ENCODE measurements at regions not wholly inside any gene's neighbourhood (a gene's known extent, or its start where the extent isn't known, plus 50 kb on each side); places are given as distances from the start of the nearest gene placed in this dataset.

GRCh38 chr3:70776081-70776480, 463.6 kb upstream of the MDFIC2 start:
- DNase-seq (ENCODE audit: low read depth): no peak
- TF ChIP-seq CTCF (IDR thresholded peaks at IDR 0.05; ENCODE audit: insufficient read depth, low read depth, low read length): no peak
- H3K4me3 ChIP-seq (ENCODE audit: low read depth, low read length): no peak overlapping the region

DNA sequence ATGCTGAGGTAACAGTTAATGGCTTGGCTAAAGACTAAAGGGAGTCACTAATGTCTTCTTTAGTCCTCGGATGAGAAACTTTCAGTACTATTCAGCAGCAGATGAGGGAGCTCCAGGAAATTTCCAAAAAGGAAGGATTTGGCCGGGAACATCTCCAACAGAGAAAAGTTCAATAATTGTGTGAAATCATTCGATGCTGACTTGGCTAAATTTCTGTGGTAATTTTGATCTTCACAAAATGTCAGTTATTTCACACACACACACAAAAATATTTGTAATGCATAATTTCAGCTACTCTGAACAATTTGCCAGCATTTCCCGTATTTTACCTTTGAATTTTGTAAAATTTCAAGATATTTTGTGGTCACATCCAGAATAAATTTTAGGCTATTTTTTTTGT, 462.8 kb upstream of the MDFIC2 start:
- no peak for DNase-seq (ENCODE audit: low read depth)
- no peak overlapping the region for H3K4me3 ChIP-seq (ENCODE audit: low read depth, low read length)
- no peak for TF ChIP-seq CTCF (IDR thresholded peaks at IDR 0.05; ENCODE audit: insufficient read depth, low read depth, low read length)

- no peak for TF ChIP-seq CTCF (IDR thresholded peaks at IDR 0.05; ENCODE audit: insufficient read depth, low read depth, low read length)
- H3K4me3 ChIP-seq (ENCODE audit: low read depth, low read length): no peak overlapping the region
- no peak for DNase-seq (ENCODE audit: low read depth)
Observed at GRCh38 chr3:70774641-70775040, 462.2 kb upstream of the MDFIC2 start.

DNA sequence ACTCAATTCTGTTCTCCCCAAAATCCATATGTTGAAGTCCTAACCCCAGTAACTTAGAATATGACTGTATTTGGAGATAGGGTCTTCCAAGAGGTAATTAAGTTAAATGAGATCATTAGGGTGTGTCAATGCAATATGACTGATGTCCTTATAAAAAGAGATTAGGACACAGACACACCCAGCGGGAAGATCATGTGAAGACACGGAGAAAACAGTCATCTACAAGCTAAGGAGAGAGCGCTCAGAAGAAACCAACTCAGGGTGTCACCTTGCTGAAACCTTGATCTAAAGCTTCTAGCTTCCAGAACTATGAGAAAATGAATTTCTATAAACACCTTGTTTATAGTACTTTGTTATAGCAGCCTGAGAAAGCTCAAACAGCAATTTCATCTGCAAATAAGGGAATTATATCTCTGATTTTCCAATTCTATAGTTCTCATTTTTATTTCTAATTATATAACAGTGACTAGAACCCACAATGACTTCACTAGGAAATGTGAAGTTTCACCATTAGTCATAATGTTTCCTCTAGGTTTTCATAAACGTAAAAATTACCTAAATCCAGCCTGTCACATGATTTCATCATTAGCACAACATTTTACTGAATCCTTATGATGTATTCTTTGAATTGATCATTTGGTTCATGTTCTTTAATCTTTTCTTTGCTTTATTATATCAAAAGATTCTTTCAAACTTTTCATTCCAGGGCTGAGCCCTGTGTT, 459.1 kb upstream of the MDFIC2 start:
- no peak for TF ChIP-seq CTCF (IDR thresholded peaks at IDR 0.05; ENCODE audit: insufficient read depth, low read depth, low read length)
- DNase-seq (ENCODE audit: low read depth): no peak
- H3K4me3 ChIP-seq (ENCODE audit: low read depth, low read length): no peak overlapping the region

- H3K4me3 ChIP-seq (ENCODE audit: low read depth, low read length): no peak overlapping the region
- DNase-seq (ENCODE audit: low read depth): no peak
- TF ChIP-seq CTCF (IDR thresholded peaks at IDR 0.05; ENCODE audit: insufficient read depth, low read depth, low read length): no peak
Observed at GRCh38 chr3:70770650-70771049, 458.2 kb upstream of the MDFIC2 start.

DNA sequence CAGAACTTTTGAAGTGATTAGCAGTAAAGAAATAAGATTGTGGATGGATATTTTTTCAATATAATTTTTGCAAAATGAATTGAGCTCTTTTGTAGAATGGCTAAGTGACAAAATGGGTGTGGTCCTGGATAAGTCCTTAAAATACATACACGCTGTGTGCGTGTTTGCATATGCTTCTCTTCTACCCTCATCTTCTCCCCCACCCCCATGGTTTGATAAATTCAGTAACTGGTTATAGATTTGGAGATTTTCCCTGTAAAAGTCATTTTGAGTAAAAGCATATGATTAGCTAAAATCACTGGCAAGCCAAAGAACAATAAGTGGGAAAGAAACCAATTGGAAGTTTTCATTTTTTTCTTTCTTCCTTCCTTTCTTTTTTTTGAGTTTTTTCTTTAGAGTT, 453.9 kb upstream of the MDFIC2 start:
- TF ChIP-seq CTCF (IDR thresholded peaks at IDR 0.05; ENCODE audit: insufficient read depth, low read depth, low read length): no peak
- DNase-seq (ENCODE audit: low read depth): no peak
- no peak overlapping the region for H3K4me3 ChIP-seq (ENCODE audit: low read depth, low read length)

- no peak for DNase-seq (ENCODE audit: low read depth)
- TF ChIP-seq CTCF (IDR thresholded peaks at IDR 0.05; ENCODE audit: insufficient read depth, low read depth, low read length): no peak
Observed at GRCh38 chr3:70763894-70764293, 451.5 kb upstream of the MDFIC2 start.

More at GRCh38 chr3:70763894-70764293, 451.5 kb upstream of the MDFIC2 start:
- no peak overlapping the region for H3K4me3 ChIP-seq (ENCODE audit: low read depth, low read length)

Data from fibroblast of villous mesenchyme (primary cell).